ENCODE measurements at regions not wholly inside any gene's neighbourhood (a gene's known extent, or its start where the extent isn't known, plus 50 kb on each side); places are given as distances from the start of the nearest gene placed in this dataset.

DNA sequence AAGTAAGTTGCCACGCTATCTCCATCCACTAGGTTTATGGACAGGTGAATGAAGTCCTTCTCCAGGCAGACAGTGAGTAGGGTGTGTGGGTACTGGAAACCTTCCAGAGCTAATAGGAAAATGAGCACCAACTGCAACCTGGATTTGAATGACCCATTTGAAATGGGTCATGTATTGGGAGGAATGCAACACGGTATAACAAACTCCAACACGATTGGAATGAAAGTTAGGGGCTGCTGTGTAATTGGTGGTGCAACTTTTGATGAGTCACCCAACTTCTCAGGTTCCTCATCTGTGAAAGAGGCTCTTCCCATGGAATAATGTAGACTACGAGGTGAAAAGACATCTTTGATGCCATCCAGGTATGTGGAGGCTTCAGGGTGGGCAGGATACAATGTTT is 241.4 kb upstream of the PODXL start:
- H3K4me3 ChIP-seq: no peak overlapping the region
- intact Hi-C loops (cut with DNase I): no loop called here

DNA sequence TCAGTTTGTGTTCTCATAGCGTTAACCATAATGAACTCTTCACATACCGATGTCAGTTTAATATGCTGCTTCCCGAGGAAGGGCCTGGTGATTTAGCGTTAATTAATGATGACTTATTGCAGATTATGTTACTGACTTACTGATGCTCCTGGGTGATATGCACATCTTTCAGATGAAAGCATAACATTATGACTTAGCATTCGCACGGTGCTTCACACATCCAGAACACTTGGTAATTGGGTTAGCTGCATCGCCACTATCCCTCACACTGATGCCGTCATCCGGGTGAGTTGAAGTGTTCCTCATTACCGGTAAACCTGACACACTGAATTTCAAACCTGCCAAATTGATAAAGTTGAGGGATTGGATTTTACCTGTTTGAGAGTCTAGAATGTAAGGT is 239.0 kb upstream of the PODXL start:
- H3K9me3 ChIP-seq: no peaks in the 10 kb centered on the region
- TF ChIP-seq, protein P1, sequence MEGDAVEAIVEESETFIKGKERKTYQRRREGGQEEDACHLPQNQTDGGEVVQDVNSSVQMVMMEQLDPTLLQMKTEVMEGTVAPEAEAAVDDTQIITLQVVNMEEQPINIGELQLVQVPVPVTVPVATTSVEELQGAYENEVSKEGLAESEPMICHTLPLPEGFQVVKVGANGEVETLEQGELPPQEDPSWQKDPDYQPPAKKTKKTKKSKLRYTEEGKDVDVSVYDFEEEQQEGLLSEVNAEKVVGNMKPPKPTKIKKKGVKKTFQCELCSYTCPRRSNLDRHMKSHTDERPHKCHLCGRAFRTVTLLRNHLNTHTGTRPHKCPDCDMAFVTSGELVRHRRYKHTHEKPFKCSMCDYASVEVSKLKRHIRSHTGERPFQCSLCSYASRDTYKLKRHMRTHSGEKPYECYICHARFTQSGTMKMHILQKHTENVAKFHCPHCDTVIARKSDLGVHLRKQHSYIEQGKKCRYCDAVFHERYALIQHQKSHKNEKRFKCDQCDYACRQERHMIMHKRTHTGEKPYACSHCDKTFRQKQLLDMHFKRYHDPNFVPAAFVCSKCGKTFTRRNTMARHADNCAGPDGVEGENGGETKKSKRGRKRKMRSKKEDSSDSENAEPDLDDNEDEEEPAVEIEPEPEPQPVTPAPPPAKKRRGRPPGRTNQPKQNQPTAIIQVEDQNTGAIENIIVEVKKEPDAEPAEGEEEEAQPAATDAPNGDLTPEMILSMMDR (IDR thresholded peaks at IDR 0.05): no peak
- no peak overlapping the region for H3K4me3 ChIP-seq
- no peaks in the 10 kb centered on the region for H3K27me3 ChIP-seq
- no peak overlapping the region for H3K27ac ChIP-seq
- no peak overlapping the region for H3K9ac ChIP-seq (ENCODE audit: low read depth in 2 of 2, low read length in 2 of 2)
- H3K4me1 ChIP-seq: no peaks in the 10 kb centered on the region
- intact Hi-C loops (cut with DNase I): no loop called here
- no peak for DNase-seq
- no peaks in the 10 kb centered on the region for H3K36me3 ChIP-seq

More for the DNA sequence above, 241.4 kb upstream of the PODXL start:
- H3K9ac ChIP-seq (ENCODE audit: low read depth in 2 of 2, low read length in 2 of 2): no peak overlapping the region
- DNase-seq: no peak
- no peaks in the 10 kb centered on the region for H3K9me3 ChIP-seq
- H3K27ac ChIP-seq: no peak overlapping the region
- TF ChIP-seq, protein P1 (IDR thresholded peaks at IDR 0.05): no peak
- no peaks in the 10 kb centered on the region for H3K36me3 ChIP-seq
- H3K4me1 ChIP-seq: no peaks in the 10 kb centered on the region
- no peaks in the 10 kb centered on the region for H3K27me3 ChIP-seq

DNA sequence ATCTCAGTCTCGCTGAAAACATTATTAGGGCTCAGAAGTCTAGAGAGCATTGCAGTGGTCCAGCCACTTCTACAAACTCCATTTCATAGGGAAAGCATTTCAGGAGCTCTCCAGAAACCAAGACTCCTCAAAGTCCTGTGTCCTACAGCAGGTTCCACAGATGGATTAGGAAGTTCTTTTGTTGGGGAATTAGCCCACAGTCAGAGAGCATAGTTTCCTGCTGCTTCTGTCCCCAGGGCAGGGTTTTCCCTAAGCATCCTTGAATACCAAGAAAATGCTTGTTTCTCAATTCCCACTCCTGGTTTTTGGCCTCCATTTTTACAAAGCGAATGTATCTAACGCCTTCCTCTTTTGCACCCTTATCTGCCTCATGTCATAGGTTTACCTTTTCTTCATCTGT is 235.9 kb upstream of the PODXL start:
- H3K27ac ChIP-seq: no peak overlapping the region
- intact Hi-C loops (cut with DNase I): no loop called here
- H3K36me3 ChIP-seq: no peaks in the 10 kb centered on the region
- no peak for DNase-seq
- TF ChIP-seq, protein P1 (IDR thresholded peaks at IDR 0.05): no peak
- H3K9ac ChIP-seq (ENCODE audit: low read depth in 2 of 2, low read length in 2 of 2): no peak overlapping the region
- no peaks in the 10 kb centered on the region for H3K4me1 ChIP-seq
- H3K4me3 ChIP-seq: no peak overlapping the region
- H3K9me3 ChIP-seq: no peaks in the 10 kb centered on the region
- H3K27me3 ChIP-seq: no peaks in the 10 kb centered on the region

DNA sequence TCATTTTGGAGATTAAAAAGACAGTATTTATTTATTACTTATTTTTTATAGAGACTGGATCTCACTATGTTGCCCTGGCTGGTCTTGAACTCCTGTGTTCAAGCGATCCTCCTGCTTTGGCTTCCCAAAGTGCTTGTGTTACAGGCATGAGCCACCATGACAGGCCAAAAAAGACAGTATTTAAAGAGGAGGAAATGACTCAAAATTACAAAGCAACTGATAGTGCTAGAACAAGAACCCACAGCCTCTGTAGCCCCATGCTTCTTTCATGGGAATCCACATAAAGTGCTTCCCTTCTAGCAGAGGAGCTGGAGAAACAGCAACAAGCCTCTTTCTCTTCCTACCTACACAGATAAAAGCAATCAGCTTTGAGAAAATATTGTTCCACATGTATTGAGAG is 230.7 kb upstream of the PODXL start:
- Histone ChIP-seq H3K27me3 (no peaks in the 10 kb centered on the region), H3K27ac (no peak overlapping the region), H3K4me3 (no peak overlapping the region), H3K4me1 (no peaks in the 10 kb centered on the region), H3K36me3 (no peaks in the 10 kb centered on the region), H3K9ac (ENCODE audit: low read depth in 2 of 2, low read length in 2 of 2) (no peak overlapping the region), H3K9me3 (no peaks in the 10 kb centered on the region)
- DNase-seq: no peak
- TF ChIP-seq, protein P1 (IDR thresholded peaks at IDR 0.05): no peak
- intact Hi-C loops (cut with DNase I): no loop called here

DNA sequence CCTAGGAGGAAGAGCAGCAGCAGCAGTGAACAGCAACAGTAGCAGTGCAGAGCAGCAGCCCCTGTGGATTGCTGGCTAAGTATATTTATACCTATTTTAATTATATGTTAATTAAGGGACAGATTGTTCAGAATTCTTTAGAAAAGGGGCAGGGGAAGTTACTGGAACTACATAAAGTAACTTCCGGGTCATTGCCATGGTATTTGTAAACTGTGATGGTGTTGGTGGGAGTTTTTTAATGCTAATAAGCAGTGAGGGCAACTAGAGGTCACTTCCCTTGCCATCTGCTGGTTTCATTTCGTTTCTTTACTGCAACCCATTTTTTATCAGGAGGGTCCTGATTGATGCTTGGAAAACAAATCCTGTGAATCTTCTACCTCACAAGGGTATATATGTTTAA is 229.8 kb upstream of the PODXL start:
- H3K36me3 ChIP-seq: no peaks in the 10 kb centered on the region
- no peaks in the 10 kb centered on the region for H3K27me3 ChIP-seq
- H3K27ac ChIP-seq: no peak overlapping the region
- no peak overlapping the region for H3K4me3 ChIP-seq
- H3K9ac ChIP-seq (ENCODE audit: low read depth in 2 of 2, low read length in 2 of 2): no peak overlapping the region
- TF ChIP-seq, protein P1 (IDR thresholded peaks at IDR 0.05): no peak
- no peak for DNase-seq
- no peaks in the 10 kb centered on the region for H3K9me3 ChIP-seq
- H3K4me1 ChIP-seq: no peaks in the 10 kb centered on the region
- intact Hi-C loops (cut with DNase I): no loop called here

DNA sequence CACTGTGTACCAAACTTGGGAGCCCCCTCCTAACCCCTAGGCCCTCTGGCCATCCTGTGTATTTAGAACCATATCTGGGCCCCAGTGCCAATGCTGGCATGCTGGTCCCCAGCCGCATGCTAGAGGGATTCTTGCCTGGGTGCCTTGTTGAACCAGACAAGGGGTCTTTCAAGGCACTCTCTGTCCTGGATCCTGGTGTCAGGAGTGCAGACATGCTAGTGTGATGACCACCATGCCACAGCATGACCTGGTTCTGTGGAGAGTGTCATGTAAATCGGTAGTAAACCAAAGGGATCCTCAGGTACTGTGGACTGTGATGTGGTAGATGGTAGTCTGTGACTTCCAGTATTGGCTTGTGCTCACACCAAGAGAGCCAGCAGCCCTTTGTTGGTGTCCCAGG is 222.2 kb upstream of the PODXL start:
- no peaks in the 10 kb centered on the region for H3K4me1 ChIP-seq
- H3K4me3 ChIP-seq: no peak overlapping the region
- intact Hi-C loops (cut with DNase I): no loop called here
- H3K9ac ChIP-seq (ENCODE audit: low read depth in 2 of 2, low read length in 2 of 2): no peak overlapping the region
- no peaks in the 10 kb centered on the region for H3K36me3 ChIP-seq
- TF ChIP-seq, protein P1 (IDR thresholded peaks at IDR 0.05): no peak
- no peaks in the 10 kb centered on the region for H3K9me3 ChIP-seq
- DNase-seq: no peak
- H3K27ac ChIP-seq: no peak overlapping the region
- no peaks in the 10 kb centered on the region for H3K27me3 ChIP-seq
